Thyroid gland (tissue), 4 donors: ENCODE measurements at regions not wholly inside any gene's neighbourhood (a gene's known extent, or its start where the extent isn't known, plus 50 kb on each side); places are given as distances from the start of the nearest gene placed in this dataset.

Experiments
- POLR2A ChIP-seq, 2 donors: fragments of 450-650 bp; IDR thresholded peaks; one replicate each; pipeline ENCODE4 v1.6.1; 2017; ENCODE audit warnings: antibody characterized with exemption in 2 of 2, mild to moderate bottlenecking in 2 of 2, moderate library complexity in 1 of 2
- TF ChIP-seq, protein P1 (sequence below), 6 experiments: fragments of 200-600 bp in 3 of 6; fragments of 450-650 bp in 3 of 6; sonication (generic) in 3 of 6; IDR thresholded peaks; one replicate each; pipeline ENCODE4 v1.5.1; 2016 to 2019; ENCODE audit warnings: antibody characterized with exemption in 6 of 6, mild to moderate bottlenecking in 2 of 6, inconsistent platforms in 1 of 6, moderate library complexity in 1 of 6

DNA sequence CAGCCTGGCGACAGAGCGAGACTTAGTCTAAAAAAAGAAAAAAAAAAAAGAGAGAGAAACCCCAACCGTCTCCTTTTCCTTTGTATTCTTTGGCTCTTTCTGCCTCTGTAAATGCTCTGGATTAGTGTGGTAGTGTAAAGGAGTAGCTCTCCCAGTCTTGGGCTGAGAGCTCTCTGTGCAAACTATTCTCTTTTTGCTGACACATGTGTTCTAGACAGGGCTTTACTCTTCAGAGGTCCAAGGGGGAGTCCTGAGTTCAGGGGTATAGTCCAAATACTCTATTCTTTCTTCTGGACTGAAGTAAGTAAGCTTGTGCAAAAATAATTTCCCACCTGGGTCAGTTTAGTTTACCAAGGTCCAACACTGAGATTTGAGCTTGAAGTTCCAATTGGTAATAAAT is 183.8 kb upstream of the KCNK2 start:
- TF ChIP-seq, protein P1, sequence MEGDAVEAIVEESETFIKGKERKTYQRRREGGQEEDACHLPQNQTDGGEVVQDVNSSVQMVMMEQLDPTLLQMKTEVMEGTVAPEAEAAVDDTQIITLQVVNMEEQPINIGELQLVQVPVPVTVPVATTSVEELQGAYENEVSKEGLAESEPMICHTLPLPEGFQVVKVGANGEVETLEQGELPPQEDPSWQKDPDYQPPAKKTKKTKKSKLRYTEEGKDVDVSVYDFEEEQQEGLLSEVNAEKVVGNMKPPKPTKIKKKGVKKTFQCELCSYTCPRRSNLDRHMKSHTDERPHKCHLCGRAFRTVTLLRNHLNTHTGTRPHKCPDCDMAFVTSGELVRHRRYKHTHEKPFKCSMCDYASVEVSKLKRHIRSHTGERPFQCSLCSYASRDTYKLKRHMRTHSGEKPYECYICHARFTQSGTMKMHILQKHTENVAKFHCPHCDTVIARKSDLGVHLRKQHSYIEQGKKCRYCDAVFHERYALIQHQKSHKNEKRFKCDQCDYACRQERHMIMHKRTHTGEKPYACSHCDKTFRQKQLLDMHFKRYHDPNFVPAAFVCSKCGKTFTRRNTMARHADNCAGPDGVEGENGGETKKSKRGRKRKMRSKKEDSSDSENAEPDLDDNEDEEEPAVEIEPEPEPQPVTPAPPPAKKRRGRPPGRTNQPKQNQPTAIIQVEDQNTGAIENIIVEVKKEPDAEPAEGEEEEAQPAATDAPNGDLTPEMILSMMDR (IDR thresholded peaks at IDR 0.05): no peak
- no peak for TF ChIP-seq POLR2A (IDR thresholded peaks at IDR 0.05)
